Neural progenitor cell (in vitro differentiated cells): ENCODE measurements at regions not wholly inside any gene's neighbourhood (a gene's known extent, or its start where the extent isn't known, plus 50 kb on each side); places are given as distances from the start of the nearest gene placed in this dataset.
"Not testable (repeated sequence)": the region's sequence is repeated elsewhere in the genome, so short reads cannot be mapped to it uniquely, and the experiment has no call there.

ENCODE experiments used
- DNase-seq: peaks from one replicate; pipeline ENCODE4 v3.0.0-alpha.2; 2016; ENCODE audit warnings: low spot score
- H2AFZ ChIP-seq: fragments of 200-600 bp; sonication (generic); replicated peaks from 2 replicates; pipeline ENCODE4 v1.6.1; 2016; ENCODE audit warnings: antibody characterized with exemption
- H3F3A ChIP-seq: fragments of 200-600 bp; sonication (generic); 2 replicates; pipeline ENCODE4 v1.6.1; 2016; ENCODE audit warnings: antibody characterized with exemption, low read depth
- H3K27ac ChIP-seq: fragments of 200-600 bp; sonication (generic); 2 replicates; pipeline ENCODE4 v1.5.1; 2016; ENCODE audit warnings: mild to moderate bottlenecking
- H3K27me3 ChIP-seq: fragments of 200-600 bp; sonication (generic); 2 replicates; pipeline ENCODE4 v1.6.1; 2016; ENCODE audit warnings: mild to moderate bottlenecking, moderate library complexity
- H3K36me3 ChIP-seq: fragments of 200-600 bp; sonication (generic); 2 replicates; pipeline ENCODE4 v1.5.1; 2016
- H3K4me1 ChIP-seq: fragments of 200-600 bp; sonication (generic); 2 replicates; pipeline ENCODE4 v1.6.1; 2016; ENCODE audit warnings: mixed run types
- H3K4me2 ChIP-seq: fragments of 200-600 bp; sonication (generic); 2 replicates; pipeline ENCODE4 v1.6.1; 2016
- H3K4me3 ChIP-seq: fragments of 200-600 bp; sonication (generic); 2 replicates; pipeline ENCODE4 v1.5.1; 2016
- H3K79me2 ChIP-seq: fragments of 200-600 bp; sonication (generic); 2 replicates; pipeline ENCODE4 v1.6.1; 2016; ENCODE audit warnings: low read depth
- H3K9ac ChIP-seq: fragments of 200-600 bp; sonication (generic); 2 replicates; pipeline ENCODE4 v1.6.1; 2016
- H3K9me3 ChIP-seq: fragments of 200-600 bp; sonication (generic); 2 replicates; pipeline ENCODE4 v1.5.1; 2016; ENCODE audit warnings: low read depth
- H4K20me1 ChIP-seq: fragments of 200-600 bp; sonication (generic); 2 replicates; pipeline ENCODE4 v1.6.1; 2016; ENCODE audit warnings: low read depth
- H3K27ac Mint-ChIP-seq: 3 replicates; pipeline ENCODE4 v1.8.0; 2021; ENCODE audit warnings: mixed read lengths
- H3K27me3 Mint-ChIP-seq: 2 replicates; pipeline ENCODE4 v1.8.0; 2022; ENCODE audit warnings: low read depth, mild to moderate bottlenecking, inconsistent platforms, moderate library complexity, mixed read lengths; ENCODE audit not compliant: insufficient read depth
- H3K36me3 Mint-ChIP-seq: 3 replicates; pipeline ENCODE4 v1.8.0; 2021; ENCODE audit warnings: mixed read lengths
- H3K4me1 Mint-ChIP-seq: 3 replicates; pipeline ENCODE4 v1.8.0; 2021; ENCODE audit warnings: mixed read lengths
- H3K4me3 Mint-ChIP-seq: 3 replicates; pipeline ENCODE4 v1.8.0; 2021; ENCODE audit warnings: mild to moderate bottlenecking, moderate library complexity, mixed read lengths
- H3K9me3 Mint-ChIP-seq: 3 replicates; pipeline ENCODE4 v1.8.0; 2020; ENCODE audit warnings: mixed read lengths
- EZH2 ChIP-seq: fragments of 200-600 bp; sonication (generic); IDR thresholded peaks from 2 replicates; pipeline ENCODE4 v1.6.1; 2017; ENCODE audit warnings: antibody characterized with exemption, mild to moderate bottlenecking, moderate library complexity
- EZH2phosphoT487 ChIP-seq: fragments of 200-600 bp; sonication (generic); IDR thresholded peaks from 2 replicates; pipeline ENCODE4 v1.6.1; 2017; ENCODE audit warnings: antibody characterized with exemption
- TF ChIP-seq, protein P1 (sequence below): fragments of 200-600 bp; sonication (generic); IDR thresholded peaks from 2 replicates; pipeline ENCODE4 v1.5.1; 2017; ENCODE audit warnings: antibody characterized with exemption, mild to moderate bottlenecking

- H4K20me1 ChIP-seq = no peaks in the 10 kb centered on the region
- H2AFZ ChIP-seq = peak overlapping the region; percentile 50
- H3K27me3 Mint-ChIP-seq = peaks cover 10% of the 10 kb centered on the region
- H3F3A ChIP-seq = no peaks in the 10 kb centered on the region
- peaks cover 16% of the 10 kb centered on the region for H3K4me1 Mint-ChIP-seq
- no peaks in the 10 kb centered on the region for H3K79me2 ChIP-seq
- no peaks in the 10 kb centered on the region for H3K36me3 Mint-ChIP-seq
- DNase-seq = no peak
- peaks cover 4% of the 10 kb centered on the region for H3K9me3 Mint-ChIP-seq
- no peak overlapping the region for H3K27ac ChIP-seq
- H3K4me2 ChIP-seq = no peak overlapping the region
- H3K4me3 Mint-ChIP-seq = no peak overlapping the region
- TF ChIP-seq EZH2 = no peak
- TF ChIP-seq, protein P1, sequence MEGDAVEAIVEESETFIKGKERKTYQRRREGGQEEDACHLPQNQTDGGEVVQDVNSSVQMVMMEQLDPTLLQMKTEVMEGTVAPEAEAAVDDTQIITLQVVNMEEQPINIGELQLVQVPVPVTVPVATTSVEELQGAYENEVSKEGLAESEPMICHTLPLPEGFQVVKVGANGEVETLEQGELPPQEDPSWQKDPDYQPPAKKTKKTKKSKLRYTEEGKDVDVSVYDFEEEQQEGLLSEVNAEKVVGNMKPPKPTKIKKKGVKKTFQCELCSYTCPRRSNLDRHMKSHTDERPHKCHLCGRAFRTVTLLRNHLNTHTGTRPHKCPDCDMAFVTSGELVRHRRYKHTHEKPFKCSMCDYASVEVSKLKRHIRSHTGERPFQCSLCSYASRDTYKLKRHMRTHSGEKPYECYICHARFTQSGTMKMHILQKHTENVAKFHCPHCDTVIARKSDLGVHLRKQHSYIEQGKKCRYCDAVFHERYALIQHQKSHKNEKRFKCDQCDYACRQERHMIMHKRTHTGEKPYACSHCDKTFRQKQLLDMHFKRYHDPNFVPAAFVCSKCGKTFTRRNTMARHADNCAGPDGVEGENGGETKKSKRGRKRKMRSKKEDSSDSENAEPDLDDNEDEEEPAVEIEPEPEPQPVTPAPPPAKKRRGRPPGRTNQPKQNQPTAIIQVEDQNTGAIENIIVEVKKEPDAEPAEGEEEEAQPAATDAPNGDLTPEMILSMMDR = no peak
- no peak for TF ChIP-seq EZH2phosphoT487
- no peak overlapping the region for H3K4me3 ChIP-seq
- H3K9ac ChIP-seq = no peak overlapping the region
- H3K4me1 ChIP-seq = peaks cover 12% of the 10 kb centered on the region
- H3K36me3 ChIP-seq = no peaks in the 10 kb centered on the region
- no peak overlapping the region for H3K27ac Mint-ChIP-seq
- H3K9me3 ChIP-seq = no peaks in the 10 kb centered on the region
- H3K27me3 ChIP-seq = no peaks in the 10 kb centered on the region
Measured at GRCh38 chr11:130536106-130537040, 87.9 kb downstream of the ADAMTS15 start.

- not testable (repeated sequence) for DNase-seq, H3K27ac Mint-ChIP-seq, H3K36me3 Mint-ChIP-seq
Measured at GRCh38 chr11:130539680-130540079, 91.2 kb downstream of the ADAMTS15 start.

GRCh38 chr11:130544266-130544665, 95.8 kb downstream of the ADAMTS15 start:
- Mint-ChIP-seq H3K4me1 (no peaks in the 10 kb centered on the region), H3K36me3 (no peaks in the 10 kb centered on the region), H3K4me3 (no peak overlapping the region), H3K9me3 (peaks cover 2% of the 10 kb centered on the region), H3K27ac (no peak overlapping the region), H3K27me3 (peaks cover 3% of the 10 kb centered on the region)
- no peaks in the 10 kb centered on the region for H3K36me3 ChIP-seq
- no peak overlapping the region for H3K4me3 ChIP-seq
- no peaks in the 10 kb centered on the region for H4K20me1 ChIP-seq
- H2AFZ ChIP-seq = no peak overlapping the region
- H3K79me2 ChIP-seq = no peaks in the 10 kb centered on the region
- no peak overlapping the region for H3K4me2 ChIP-seq
- no peak overlapping the region for H3K9ac ChIP-seq
- no peak overlapping the region for H3K27ac ChIP-seq
- H3K9me3 ChIP-seq = no peaks in the 10 kb centered on the region
- no peaks in the 10 kb centered on the region for H3K27me3 ChIP-seq
- H3F3A ChIP-seq = no peaks in the 10 kb centered on the region
- no peak for DNase-seq
- TF ChIP-seq, protein P1 = no peak
- no peak for TF ChIP-seq EZH2
- no peak for TF ChIP-seq EZH2phosphoT487
- no peaks in the 10 kb centered on the region for H3K4me1 ChIP-seq

More at GRCh38 chr11:130539680-130540079, 91.2 kb downstream of the ADAMTS15 start:
- not testable (repeated sequence) for H3F3A ChIP-seq, H3K9ac ChIP-seq, H3K4me3 Mint-ChIP-seq, H3K4me1 Mint-ChIP-seq, H3K9me3 ChIP-seq, H3K4me2 ChIP-seq, H3K4me3 ChIP-seq, H3K27me3 Mint-ChIP-seq, H3K79me2 ChIP-seq, H4K20me1 ChIP-seq, H2AFZ ChIP-seq, H3K4me1 ChIP-seq, H3K27me3 ChIP-seq, H3K9me3 Mint-ChIP-seq, H3K27ac ChIP-seq, H3K36me3 ChIP-seq

DNA sequence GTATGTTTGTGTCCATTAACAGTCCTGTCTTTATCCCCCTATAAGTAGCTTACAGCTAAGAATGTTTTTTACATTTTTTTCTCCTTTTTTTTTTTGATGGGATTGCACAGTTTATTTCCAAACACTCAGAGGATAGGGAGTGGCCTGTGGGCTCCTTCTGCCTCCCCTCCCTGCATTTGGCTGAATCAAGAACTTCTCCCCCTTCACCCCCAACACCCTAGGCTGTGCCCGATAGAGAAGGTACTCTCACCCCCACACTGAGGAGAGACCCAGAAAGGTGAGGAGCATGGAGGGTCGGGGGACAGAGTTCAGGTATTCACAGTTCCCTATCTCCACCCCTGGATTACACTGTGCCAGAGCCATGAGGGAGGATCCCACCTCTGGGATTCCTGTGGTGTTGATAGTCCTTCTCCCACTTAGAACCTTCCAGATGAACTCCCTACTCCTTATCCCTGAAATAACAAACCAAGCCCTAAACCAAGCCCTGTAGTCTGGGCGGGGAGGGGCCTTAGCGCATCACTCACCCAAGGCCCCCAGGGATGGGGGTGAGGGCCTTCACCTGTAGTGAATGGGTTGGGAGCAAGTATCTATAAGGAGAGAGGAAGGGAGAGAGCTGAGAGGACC, 97.1 kb downstream of the ADAMTS15 start:
- H3K4me3 Mint-ChIP-seq = no peak overlapping the region
- no peaks in the 10 kb centered on the region for H3K9me3 ChIP-seq

More for the DNA sequence above, 97.1 kb downstream of the ADAMTS15 start:
- H3F3A ChIP-seq = no peaks in the 10 kb centered on the region
- no peak overlapping the region for H3K9ac ChIP-seq
- H2AFZ ChIP-seq = no peak overlapping the region
- peaks cover 2% of the 10 kb centered on the region for H3K9me3 Mint-ChIP-seq
- H3K36me3 ChIP-seq = no peaks in the 10 kb centered on the region
- H3K4me1 ChIP-seq = no peaks in the 10 kb centered on the region
- no peaks in the 10 kb centered on the region for H3K4me1 Mint-ChIP-seq
- H3K4me2 ChIP-seq = no peak overlapping the region
- DNase-seq = no peak
- TF ChIP-seq EZH2phosphoT487 = no peak
- TF ChIP-seq, protein P1 = no peak
- TF ChIP-seq EZH2 = no peak
- H3K27ac ChIP-seq = no peak overlapping the region
- H3K36me3 Mint-ChIP-seq = no peaks in the 10 kb centered on the region
- peaks cover 6% of the 10 kb centered on the region for H3K27me3 Mint-ChIP-seq
- no peaks in the 10 kb centered on the region for H3K27me3 ChIP-seq
- no peak overlapping the region for H3K4me3 ChIP-seq
- no peaks in the 10 kb centered on the region for H4K20me1 ChIP-seq
- no peak overlapping the region for H3K27ac Mint-ChIP-seq
- no peaks in the 10 kb centered on the region for H3K79me2 ChIP-seq
